Right forelimb (tissue), 1 donor: ENCODE measurements at regions not wholly inside any gene's neighbourhood (a gene's known extent, or its start where the extent isn't known, plus 50 kb on each side); places are given as distances from the start of the nearest gene placed in this dataset.
"Not testable (repeated sequence)": the region's sequence is repeated elsewhere in the genome, so short reads cannot be mapped to it uniquely, and the experiment has no call there.

ENCODE experiments used
- DNase-seq: peaks from one replicate; pipeline ENCODE4 v3.0.0-alpha.2; 2018

GRCh38 chr21:23108533-23108932, 2110.3 kb downstream of the NCAM2 start:
- DNase-seq: no peak

GRCh38 chr21:23111070-23111600, 2112.9 kb downstream of the NCAM2 start:
- DNase-seq: no peak

GRCh38 chr21:23119491-23119890, 2121.3 kb downstream of the NCAM2 start:
- no peak for DNase-seq

DNA sequence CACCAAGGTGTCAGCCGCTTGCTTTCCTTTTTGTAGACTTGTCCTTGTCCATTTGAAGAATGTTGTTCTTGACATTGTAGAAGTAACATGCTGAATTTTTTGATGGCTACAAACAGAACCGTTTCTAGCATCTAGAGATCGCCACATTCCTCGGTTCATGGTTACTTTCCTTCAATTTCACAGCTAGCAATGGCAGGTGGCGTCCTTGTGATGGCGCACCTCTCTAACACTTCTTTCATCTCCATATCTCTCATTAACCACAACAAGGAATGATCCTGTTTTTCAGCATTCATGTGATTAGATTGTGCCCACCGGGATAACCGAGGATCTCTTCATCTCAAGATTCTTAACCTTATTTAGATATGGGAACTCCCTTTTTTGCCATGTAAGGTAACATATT, 2129.8 kb downstream of the NCAM2 start:
- no peak for DNase-seq

- no peak for DNase-seq
Observed at GRCh38 chr21:23130308-23130707, 2132.1 kb downstream of the NCAM2 start.

DNA sequence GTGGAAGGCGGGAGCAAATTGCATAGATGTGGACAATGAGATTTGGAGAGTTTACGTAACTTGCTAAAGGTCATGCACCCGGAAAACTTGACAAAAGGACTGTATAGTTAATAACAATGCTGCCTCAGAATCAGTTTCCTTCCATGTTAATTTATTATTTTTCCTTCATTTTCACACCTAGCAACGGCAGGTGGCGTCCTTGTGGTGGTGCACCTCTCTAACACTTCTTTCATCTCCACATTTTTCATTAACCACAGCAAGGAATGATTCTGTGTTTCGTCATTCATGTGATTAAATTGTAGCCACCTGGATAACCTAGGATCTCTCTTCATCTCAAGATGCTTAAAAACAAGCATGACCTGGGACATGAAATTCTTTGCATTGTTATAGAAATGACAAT, 2133.0 kb downstream of the NCAM2 start:
- no peak for DNase-seq

GRCh38 chr21:23138797-23139196, 2140.6 kb downstream of the NCAM2 start:
- no peak for DNase-seq

GRCh38 chr21:23152130-23152529, 2153.9 kb downstream of the NCAM2 start:
- no peak for DNase-seq

DNA sequence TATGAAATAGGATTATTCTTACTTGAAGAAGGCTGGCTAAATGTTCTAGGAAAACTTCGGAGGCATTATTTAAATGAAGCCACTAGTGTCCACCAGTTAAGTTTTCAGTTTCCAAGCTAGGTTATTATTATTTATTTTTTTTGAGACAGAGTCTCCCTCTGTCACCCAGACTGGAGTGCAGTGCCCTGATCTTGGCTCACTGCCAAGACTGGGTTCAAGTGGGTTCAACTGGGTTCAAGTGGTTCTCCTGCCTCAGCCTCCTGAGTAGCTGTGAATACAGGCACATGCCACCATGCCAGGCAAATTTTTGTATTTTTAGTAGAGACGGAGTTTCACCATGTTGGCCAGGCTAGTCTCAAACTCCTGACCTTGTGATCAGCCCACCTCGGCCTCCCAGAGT, 2155.6 kb downstream of the NCAM2 start:
- DNase-seq: not testable (repeated sequence)

DNA sequence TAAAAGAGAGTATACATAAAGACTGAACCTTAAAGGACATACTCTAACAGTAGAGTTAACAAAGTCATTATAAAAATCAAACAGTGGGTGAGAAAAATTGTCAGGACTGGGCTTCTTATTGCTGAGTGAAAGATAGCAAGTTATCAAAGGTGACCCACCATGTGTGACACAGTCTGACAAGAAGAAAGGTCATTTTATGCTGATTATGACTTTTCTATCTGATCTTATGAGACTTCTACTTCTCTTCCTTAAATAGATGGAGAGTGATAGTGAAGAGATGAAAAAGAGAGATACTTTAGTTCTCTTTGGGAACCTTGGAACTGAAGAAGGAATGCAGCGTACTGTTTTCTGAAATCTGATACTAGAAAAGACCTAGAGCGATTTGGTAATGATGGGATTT, 2157.1 kb downstream of the NCAM2 start:
- DNase-seq: no peak

- DNase-seq: no peak
Observed at GRCh38 chr21:23160914-23161313, 2162.7 kb downstream of the NCAM2 start.

GRCh38 chr21:23162198-23162946, 2164.2 kb downstream of the NCAM2 start:
- DNase-seq: no peak
